SK-N-MC (cell line): ENCODE measurements at regions not wholly inside any gene's neighbourhood (a gene's known extent, or its start where the extent isn't known, plus 50 kb on each side); places are given as distances from the start of the nearest gene placed in this dataset.

Experiments
- EZH2 ChIP-seq: fragments of 200-600 bp; sonication (generic); IDR thresholded peaks from one replicate; pipeline ENCODE4 v1.6.1; 2017; ENCODE audit warnings: antibody characterized with exemption
- FOXP2 ChIP-seq: optimal IDR thresholded peaks from 2 replicates; pipeline ENCODE3; 2011; ENCODE audit warnings: mild to moderate bottlenecking, moderate library complexity; ENCODE audit not compliant: insufficient read depth; ENCODE audit errors: extremely low read length, control extremely low read depth
- POLR2AphosphoS5 ChIP-seq: IDR thresholded peaks from 2 replicates; pipeline ENCODE4 v1.6.1; 2012; ENCODE audit warnings: mild to moderate bottlenecking, low read depth, low read length, borderline replicate concordance

DNA sequence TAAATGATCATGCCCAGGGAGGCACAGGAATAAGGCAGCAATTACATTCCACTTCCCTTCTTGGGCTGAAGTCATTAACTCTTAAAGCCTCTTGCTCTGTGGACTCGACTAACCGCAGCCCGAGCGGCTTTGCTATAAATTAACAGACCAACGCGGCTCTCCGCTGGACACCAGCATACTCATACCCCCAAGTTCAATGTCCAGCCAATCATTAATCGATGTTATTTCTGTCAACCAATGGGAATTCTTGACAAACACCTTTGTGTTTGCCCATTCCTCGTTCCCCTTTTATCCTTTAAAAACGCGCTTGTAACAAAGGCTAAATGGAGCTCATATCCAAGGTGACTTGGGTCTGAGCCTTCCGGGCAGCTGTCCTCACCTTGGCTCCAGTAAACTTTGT, 183.1 kb upstream of the RALGAPA2 start:
- TF ChIP-seq EZH2 (no peak), POLR2AphosphoS5 (no peak), FOXP2 (no peak)
